Smooth muscle cell of the brain vasculature (primary cell): ENCODE measurements at regions not wholly inside any gene's neighbourhood (a gene's known extent, or its start where the extent isn't known, plus 50 kb on each side); places are given as distances from the start of the nearest gene placed in this dataset.

Experiments used
- DNase-seq: peaks from one replicate; pipeline ENCODE4 v3.0.0-alpha.2; 2012; ENCODE audit warnings: low read depth, low spot score

- DNase-seq: no peak
Measured at GRCh38 chr18:72187956-72188355, 356.2 kb downstream of the CBLN2 start.

GRCh38 chr18:72181241-72181764 is 362.8 kb downstream of the CBLN2 start:
- no peak for DNase-seq

GRCh38 chr18:72180689-72181088 is 363.5 kb downstream of the CBLN2 start:
- DNase-seq: no peak

- DNase-seq: no peak
Measured at GRCh38 chr18:72174972-72175649, 369.0 kb downstream of the CBLN2 start.

GRCh38 chr18:72171596-72171995 is 372.5 kb downstream of the CBLN2 start:
- no peak for DNase-seq

- no peak for DNase-seq
Measured at GRCh38 chr18:72161691-72162090, 382.5 kb downstream of the CBLN2 start.

GRCh38 chr18:72160510-72161445 is 383.4 kb downstream of the CBLN2 start:
- no peak for DNase-seq

- DNase-seq: no peak
Measured at GRCh38 chr18:72155327-72155726, 388.8 kb downstream of the CBLN2 start.

GRCh38 chr18:72154926-72155325 is 389.2 kb downstream of the CBLN2 start:
- no peak for DNase-seq

GRCh38 chr18:72152935-72153334 is 391.2 kb downstream of the CBLN2 start:
- no peak for DNase-seq

- no peak for DNase-seq
Measured at GRCh38 chr18:72147830-72148229, 396.3 kb downstream of the CBLN2 start.

GRCh38 chr18:72140007-72140406 is 404.1 kb downstream of the CBLN2 start:
- DNase-seq: no peak

GRCh38 chr18:72128649-72129048 is 415.5 kb downstream of the CBLN2 start:
- DNase-seq: no peak

- DNase-seq: no peak
Measured at GRCh38 chr18:72122103-72122502, 422.0 kb downstream of the CBLN2 start.

- no peak for DNase-seq
Measured at GRCh38 chr18:72119082-72119481, 425.1 kb downstream of the CBLN2 start.

GRCh38 chr18:72114801-72115594 is 429.1 kb downstream of the CBLN2 start:
- DNase-seq: no peak

- DNase-seq: peak; percentile 12
Measured at GRCh38 chr18:72107647-72108383, 436.3 kb downstream of the CBLN2 start.

GRCh38 chr18:72104851-72105250 is 439.3 kb downstream of the CBLN2 start:
- no peak for DNase-seq

- no peak for DNase-seq
Measured at GRCh38 chr18:72102412-72102811, 441.7 kb downstream of the CBLN2 start.

- no peak for DNase-seq
Measured at GRCh38 chr18:72100465-72101004, 443.6 kb downstream of the CBLN2 start.

- DNase-seq: no peak
Measured at GRCh38 chr18:72091369-72091768, 452.8 kb downstream of the CBLN2 start.
